GM12874 (cell line): ENCODE measurements at regions not wholly inside any gene's neighbourhood (a gene's known extent, or its start where the extent isn't known, plus 50 kb on each side); places are given as distances from the start of the nearest gene placed in this dataset.

Source experiments
- TF ChIP-seq, protein P1 (sequence below): IDR thresholded peaks from 2 replicates; pipeline ENCODE4 v1.5.1; 2011; ENCODE audit warnings: low read depth, mild to moderate bottlenecking, control low read depth, low read length, moderate library complexity; ENCODE audit not compliant: insufficient read depth

DNA sequence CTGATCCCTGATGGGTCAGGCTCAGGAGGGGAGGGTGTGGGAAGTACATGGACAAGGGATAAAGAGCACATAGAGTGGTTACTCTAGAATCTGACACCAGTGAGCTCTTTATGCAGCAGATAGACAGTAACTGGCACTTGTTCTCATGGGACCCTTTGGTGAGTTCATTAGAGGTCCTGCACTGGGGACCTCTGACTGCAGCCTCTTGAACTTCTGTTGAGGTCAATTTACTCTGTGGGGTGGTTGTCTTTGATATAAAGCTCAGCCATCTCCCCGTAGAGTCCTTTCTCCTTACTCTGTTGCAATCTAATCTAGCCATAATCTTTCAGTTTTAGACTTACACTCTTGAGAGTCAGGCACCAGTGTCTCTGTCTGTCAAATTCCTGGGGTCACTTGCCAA lies 222.4 kb downstream of the GPAT3 start:
- TF ChIP-seq, protein P1, sequence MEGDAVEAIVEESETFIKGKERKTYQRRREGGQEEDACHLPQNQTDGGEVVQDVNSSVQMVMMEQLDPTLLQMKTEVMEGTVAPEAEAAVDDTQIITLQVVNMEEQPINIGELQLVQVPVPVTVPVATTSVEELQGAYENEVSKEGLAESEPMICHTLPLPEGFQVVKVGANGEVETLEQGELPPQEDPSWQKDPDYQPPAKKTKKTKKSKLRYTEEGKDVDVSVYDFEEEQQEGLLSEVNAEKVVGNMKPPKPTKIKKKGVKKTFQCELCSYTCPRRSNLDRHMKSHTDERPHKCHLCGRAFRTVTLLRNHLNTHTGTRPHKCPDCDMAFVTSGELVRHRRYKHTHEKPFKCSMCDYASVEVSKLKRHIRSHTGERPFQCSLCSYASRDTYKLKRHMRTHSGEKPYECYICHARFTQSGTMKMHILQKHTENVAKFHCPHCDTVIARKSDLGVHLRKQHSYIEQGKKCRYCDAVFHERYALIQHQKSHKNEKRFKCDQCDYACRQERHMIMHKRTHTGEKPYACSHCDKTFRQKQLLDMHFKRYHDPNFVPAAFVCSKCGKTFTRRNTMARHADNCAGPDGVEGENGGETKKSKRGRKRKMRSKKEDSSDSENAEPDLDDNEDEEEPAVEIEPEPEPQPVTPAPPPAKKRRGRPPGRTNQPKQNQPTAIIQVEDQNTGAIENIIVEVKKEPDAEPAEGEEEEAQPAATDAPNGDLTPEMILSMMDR, result no peak

DNA sequence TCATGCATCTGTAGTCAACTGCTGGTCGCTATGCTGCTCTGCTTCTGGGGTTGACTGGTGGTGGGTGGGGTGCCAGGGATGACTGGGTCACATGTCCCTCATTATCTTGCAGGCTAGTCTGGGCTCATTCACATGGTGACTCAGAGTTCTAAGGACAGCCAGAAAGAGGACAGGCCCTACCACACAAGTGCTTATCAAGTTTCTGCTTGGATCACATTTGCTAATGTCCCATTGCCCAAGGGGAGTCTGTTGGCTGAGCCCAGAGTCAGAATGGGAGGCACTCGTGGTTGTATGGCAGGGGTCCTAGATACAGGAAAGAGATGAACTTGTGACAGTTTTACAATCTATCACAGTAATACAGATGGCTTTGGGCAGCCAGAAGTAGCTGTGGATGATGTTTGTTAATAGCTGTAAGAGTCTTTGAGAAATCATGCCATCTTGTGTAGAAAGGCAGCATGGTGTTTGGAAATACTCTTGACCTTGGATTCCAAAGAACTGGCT lies 221.3 kb downstream of the GPAT3 start:
- TF ChIP-seq, protein P1, result no peak

GRCh38 chr4:83753260-83753659 lies 217.4 kb downstream of the GPAT3 start:
- TF ChIP-seq, protein P1, result no peak

GRCh38 chr4:83751336-83751949 lies 215.5 kb downstream of the GPAT3 start:
- TF ChIP-seq, protein P1, result no peak

GRCh38 chr4:83748711-83749110 lies 212.8 kb downstream of the GPAT3 start:
- TF ChIP-seq, protein P1, result no peak

- TF ChIP-seq, protein P1, result no peak
Observed at GRCh38 chr4:83738895-83739294, 203.0 kb downstream of the GPAT3 start.

GRCh38 chr4:83734576-83734975 lies 198.7 kb downstream of the GPAT3 start:
- TF ChIP-seq, protein P1, result no peak

DNA sequence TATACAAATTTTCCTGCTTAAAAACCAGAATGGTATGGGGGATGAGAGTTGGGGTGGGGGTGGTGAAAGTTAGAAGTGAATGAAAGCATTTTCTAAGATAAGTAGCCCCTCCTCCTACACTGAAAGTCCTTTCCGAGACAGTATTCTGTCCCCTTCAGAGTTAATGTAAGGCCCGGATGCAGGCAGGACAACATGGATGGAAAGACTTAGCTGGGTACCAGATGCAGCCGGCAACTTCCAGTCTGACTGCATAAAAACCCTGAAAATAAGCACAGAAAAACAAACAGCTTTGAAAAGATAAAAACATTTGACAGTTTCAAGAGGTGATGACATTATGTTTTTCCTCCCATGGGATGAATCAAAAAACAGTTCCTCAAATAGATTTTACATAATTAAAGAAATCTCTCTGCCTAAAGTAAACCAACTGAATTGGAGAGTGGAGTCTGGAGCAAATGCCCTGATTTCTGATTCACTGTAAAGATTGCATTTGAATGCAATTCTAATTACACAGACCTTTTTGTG lies 196.3 kb downstream of the GPAT3 start:
- TF ChIP-seq, protein P1, result no peak
